ENCODE measurements at regions not wholly inside any gene's neighbourhood (a gene's known extent, or its start where the extent isn't known, plus 50 kb on each side); places are given as distances from the start of the nearest gene placed in this dataset.
"Not testable (repeated sequence)": the region's sequence is repeated elsewhere in the genome, so short reads cannot be mapped to it uniquely, and the experiment has no call there.

GRCh38 chr5:67730917-67731474 lies 484.6 kb upstream of the PIK3R1 start:
- no peak for DNase-seq (ENCODE audit: low read depth in 4 of 4, low spot score in 2 of 4)

- DNase-seq (ENCODE audit: low read depth in 4 of 4, low spot score in 2 of 4) = no peak
Measured at GRCh38 chr5:67728326-67728890, 487.1 kb upstream of the PIK3R1 start.

GRCh38 chr5:67725604-67726003 lies 490.0 kb upstream of the PIK3R1 start:
- peak in 1 of 4 donors; percentile 24 for DNase-seq (ENCODE audit: low read depth in 4 of 4, low spot score in 2 of 4)

- DNase-seq (ENCODE audit: low read depth in 4 of 4, low spot score in 2 of 4) = no peak
Measured at GRCh38 chr5:67724412-67725135, 491.0 kb upstream of the PIK3R1 start.

- DNase-seq (ENCODE audit: low read depth in 4 of 4, low spot score in 2 of 4) = no peak
Measured at GRCh38 chr5:67723873-67724272, 491.7 kb upstream of the PIK3R1 start.

- not testable (repeated sequence) for DNase-seq (ENCODE audit: low read depth in 4 of 4, low spot score in 2 of 4)
Measured at GRCh38 chr5:67722582-67722981, 493.0 kb upstream of the PIK3R1 start.

GRCh38 chr5:67720162-67720772 lies 495.3 kb upstream of the PIK3R1 start:
- no peak for DNase-seq (ENCODE audit: low read depth in 4 of 4, low spot score in 2 of 4)

GRCh38 chr5:67702008-67702407 lies 505.4 kb upstream of the CD180 start:
- no peak for DNase-seq (ENCODE audit: low read depth in 4 of 4, low spot score in 2 of 4)

GRCh38 chr5:67699560-67699959 lies 503.0 kb upstream of the CD180 start:
- no peak for DNase-seq (ENCODE audit: low read depth in 4 of 4, low spot score in 2 of 4)

GRCh38 chr5:67696446-67696845 lies 499.8 kb upstream of the CD180 start:
- DNase-seq (ENCODE audit: low read depth in 4 of 4, low spot score in 2 of 4) = no peak

GRCh38 chr5:67695369-67695768 lies 498.8 kb upstream of the CD180 start:
- DNase-seq (ENCODE audit: low read depth in 4 of 4, low spot score in 2 of 4) = no peak

GRCh38 chr5:67694810-67695191 lies 498.2 kb upstream of the CD180 start:
- no peak for DNase-seq (ENCODE audit: low read depth in 4 of 4, low spot score in 2 of 4)

- peak in 3 of 4 donors; percentile 9 to 19 (median 13) for DNase-seq (ENCODE audit: low read depth in 4 of 4, low spot score in 2 of 4)
Measured at GRCh38 chr5:67693956-67694809, 497.6 kb upstream of the CD180 start.

- no peak for DNase-seq (ENCODE audit: low read depth in 4 of 4, low spot score in 2 of 4)
Measured at GRCh38 chr5:67686746-67687145, 490.1 kb upstream of the CD180 start.

GRCh38 chr5:67681703-67682102 lies 485.1 kb upstream of the CD180 start:
- no peak for DNase-seq (ENCODE audit: low read depth in 4 of 4, low spot score in 2 of 4)

- no peak for DNase-seq (ENCODE audit: low read depth in 4 of 4, low spot score in 2 of 4)
Measured at GRCh38 chr5:67680099-67680498, 483.5 kb upstream of the CD180 start.

- DNase-seq (ENCODE audit: low read depth in 4 of 4, low spot score in 2 of 4) = no peak
Measured at GRCh38 chr5:67679184-67679841, 482.7 kb upstream of the CD180 start.

GRCh38 chr5:67678594-67678993 lies 482.0 kb upstream of the CD180 start:
- DNase-seq (ENCODE audit: low read depth in 4 of 4, low spot score in 2 of 4) = no peak

GRCh38 chr5:67677422-67677970 lies 480.9 kb upstream of the CD180 start:
- peak in 3 of 4 donors; percentile 15 to 35 (median 29) for DNase-seq (ENCODE audit: low read depth in 4 of 4, low spot score in 2 of 4)

GRCh38 chr5:67676863-67677262 lies 480.3 kb upstream of the CD180 start:
- no peak for DNase-seq (ENCODE audit: low read depth in 4 of 4, low spot score in 2 of 4)
